ENCODE measurements at regions not wholly inside any gene's neighbourhood (a gene's known extent, or its start where the extent isn't known, plus 50 kb on each side); places are given as distances from the start of the nearest gene placed in this dataset.
"Not testable (repeated sequence)": the region's sequence is repeated elsewhere in the genome, so short reads cannot be mapped to it uniquely, and the experiment has no call there.

DNA sequence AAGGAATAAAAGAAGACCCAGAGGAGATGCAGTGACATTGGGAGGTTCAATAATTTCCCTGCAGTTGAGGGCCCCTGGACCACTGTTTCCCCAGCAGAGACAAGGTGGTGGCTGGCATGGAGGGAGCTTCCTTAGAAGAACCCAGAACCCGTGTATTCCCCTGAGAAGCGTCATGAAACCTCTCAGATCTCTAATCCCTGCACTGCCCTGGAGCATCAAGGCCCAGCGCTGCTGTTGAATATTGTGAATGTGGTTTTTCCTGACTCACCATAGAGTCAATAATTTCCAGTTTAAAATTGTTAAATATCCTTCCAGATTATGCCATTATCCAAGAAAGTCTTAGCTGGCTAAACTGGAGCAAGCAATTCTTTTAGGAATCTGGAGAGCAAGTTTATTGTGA, 187.2 kb downstream of the LMLN start:
- H3K4me3 ChIP-seq (replicated peaks in 1 of 3; ENCODE audit: insufficient read depth in 1 of 3, low read depth in 1 of 3, low read length in 3 of 3); FAIRE-seq; H3K4me1 ChIP-seq (ENCODE audit: control insufficient read depth, extremely low read depth, insufficient read depth, low read length); BruUV-seq (replicated peaks); H3K27ac ChIP-seq (ENCODE audit: insufficient read depth, low read depth, low read length); H3K9ac ChIP-seq (replicated peaks; ENCODE audit: extremely low read depth, insufficient read depth, low read length); DNase-seq (ENCODE audit: low read depth, low spot score); CTCF ChIA-PET; H4K20me1 ChIP-seq (replicated peaks; ENCODE audit: control insufficient read depth, extremely low read depth, insufficient read depth, low read length); intact Hi-C loops (cut with micrococcal nuclease); H3K27me3 ChIP-seq (ENCODE audit: control insufficient read depth in 2 of 2, insufficient read depth in 2 of 2, low read length in 2 of 2); H3K79me2 ChIP-seq (ENCODE audit: control insufficient read depth, insufficient read depth, low read length); H3K9me3 ChIP-seq (replicated peaks; ENCODE audit: control insufficient read depth, insufficient read depth, low read length); H3K9me1 ChIP-seq (replicated peaks; ENCODE audit: control insufficient read depth, extremely low read depth, insufficient read depth, low read length); POLR2A ChIA-PET; H3K36me3 ChIP-seq (ENCODE audit: control insufficient read depth in 2 of 2, extremely low read depth in 1 of 2, insufficient read depth in 2 of 2, low read length in 2 of 2); H2AFZ ChIP-seq (ENCODE audit: low read depth, low read length); dilution Hi-C loops (cut with MboI; ENCODE audit: extremely low pct_ligation_motif_present, low sequenced_read_pairs); H3K4me2 ChIP-seq (ENCODE audit: insufficient read depth, low read length): not testable (repeated sequence)

DNA sequence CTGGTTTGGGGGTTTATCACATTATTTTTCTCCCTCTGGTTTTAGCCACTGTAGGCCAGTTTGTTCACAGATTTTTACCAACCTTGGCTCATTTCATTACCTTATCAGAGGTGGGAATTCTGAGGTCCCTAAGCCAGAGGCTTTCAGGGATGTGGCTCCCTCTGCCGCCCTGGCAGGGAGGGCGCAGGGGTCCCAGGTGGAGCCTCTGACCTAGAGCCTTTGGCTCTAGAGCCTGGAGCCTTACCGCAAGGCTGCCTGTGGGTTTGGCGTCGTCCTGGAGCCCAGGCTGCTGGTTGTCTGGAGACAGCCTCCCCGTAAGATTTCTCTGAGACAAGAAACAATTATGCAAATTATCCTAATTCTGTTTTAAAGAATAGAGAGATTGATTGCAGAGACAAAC, 188.0 kb downstream of the LMLN start:
- POLR2A ChIA-PET; H3K36me3 ChIP-seq (ENCODE audit: control insufficient read depth in 2 of 2, extremely low read depth in 1 of 2, insufficient read depth in 2 of 2, low read length in 2 of 2); H3K79me2 ChIP-seq (ENCODE audit: control insufficient read depth, insufficient read depth, low read length); FAIRE-seq; H4K20me1 ChIP-seq (replicated peaks; ENCODE audit: control insufficient read depth, extremely low read depth, insufficient read depth, low read length); H3K9ac ChIP-seq (replicated peaks; ENCODE audit: extremely low read depth, insufficient read depth, low read length); dilution Hi-C loops (cut with MboI; ENCODE audit: extremely low pct_ligation_motif_present, low sequenced_read_pairs); H2AFZ ChIP-seq (ENCODE audit: low read depth, low read length); intact Hi-C loops (cut with micrococcal nuclease); H3K4me2 ChIP-seq (ENCODE audit: insufficient read depth, low read length); H3K27me3 ChIP-seq (ENCODE audit: control insufficient read depth in 2 of 2, insufficient read depth in 2 of 2, low read length in 2 of 2); DNase-seq (ENCODE audit: low read depth, low spot score); H3K9me3 ChIP-seq (replicated peaks; ENCODE audit: control insufficient read depth, insufficient read depth, low read length); H3K9me1 ChIP-seq (replicated peaks; ENCODE audit: control insufficient read depth, extremely low read depth, insufficient read depth, low read length); H3K27ac ChIP-seq (ENCODE audit: insufficient read depth, low read depth, low read length); H3K4me1 ChIP-seq (ENCODE audit: control insufficient read depth, extremely low read depth, insufficient read depth, low read length); H3K4me3 ChIP-seq (replicated peaks in 1 of 3; ENCODE audit: insufficient read depth in 1 of 3, low read depth in 1 of 3, low read length in 3 of 3); BruUV-seq (replicated peaks); CTCF ChIA-PET: not testable (repeated sequence)

- POLR2A ChIA-PET; dilution Hi-C loops (cut with MboI; ENCODE audit: extremely low pct_ligation_motif_present, low sequenced_read_pairs); H3K4me1 ChIP-seq (ENCODE audit: control insufficient read depth, extremely low read depth, insufficient read depth, low read length); DNase-seq (ENCODE audit: low read depth, low spot score); FAIRE-seq; H3K79me2 ChIP-seq (ENCODE audit: control insufficient read depth, insufficient read depth, low read length); H4K20me1 ChIP-seq (replicated peaks; ENCODE audit: control insufficient read depth, extremely low read depth, insufficient read depth, low read length); H3K27me3 ChIP-seq (ENCODE audit: control insufficient read depth in 2 of 2, insufficient read depth in 2 of 2, low read length in 2 of 2); CTCF ChIA-PET; intact Hi-C loops (cut with micrococcal nuclease); H3K27ac ChIP-seq (ENCODE audit: insufficient read depth, low read depth, low read length); BruUV-seq (replicated peaks); H3K9me3 ChIP-seq (replicated peaks; ENCODE audit: control insufficient read depth, insufficient read depth, low read length); H3K4me3 ChIP-seq (replicated peaks in 1 of 3; ENCODE audit: insufficient read depth in 1 of 3, low read depth in 1 of 3, low read length in 3 of 3); H2AFZ ChIP-seq (ENCODE audit: low read depth, low read length); H3K9ac ChIP-seq (replicated peaks; ENCODE audit: extremely low read depth, insufficient read depth, low read length); H3K4me2 ChIP-seq (ENCODE audit: insufficient read depth, low read length); H3K36me3 ChIP-seq (ENCODE audit: control insufficient read depth in 2 of 2, extremely low read depth in 1 of 2, insufficient read depth in 2 of 2, low read length in 2 of 2); H3K9me1 ChIP-seq (replicated peaks; ENCODE audit: control insufficient read depth, extremely low read depth, insufficient read depth, low read length): not testable (repeated sequence)
These were observed 189.9 kb downstream of the LMLN start for GRCh38 chr3:198149904-198150303.

DNA sequence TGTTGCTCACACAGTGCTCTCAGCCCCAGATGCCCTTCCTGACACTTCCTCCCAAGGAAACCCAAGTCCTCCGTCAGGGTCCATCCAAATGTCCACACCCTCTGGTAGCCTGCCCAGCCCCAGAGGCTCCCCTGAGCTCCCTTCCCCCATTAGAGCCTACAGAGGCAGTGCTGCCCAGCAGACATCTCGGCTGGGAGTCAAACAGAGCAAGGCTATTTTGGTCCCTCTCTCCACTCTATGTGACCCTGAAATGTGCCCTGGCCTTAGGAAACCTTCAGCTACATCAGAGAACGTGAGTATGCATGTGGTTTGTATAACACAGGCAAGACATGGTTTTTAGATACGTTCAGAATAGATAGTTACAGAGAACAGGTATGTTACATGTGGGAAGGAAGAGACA, 191.8 kb downstream of the LMLN start:
- H3K27ac ChIP-seq (ENCODE audit: insufficient read depth, low read depth, low read length); FAIRE-seq; DNase-seq (ENCODE audit: low read depth, low spot score); H3K4me3 ChIP-seq (replicated peaks in 1 of 3; ENCODE audit: insufficient read depth in 1 of 3, low read depth in 1 of 3, low read length in 3 of 3); H4K20me1 ChIP-seq (replicated peaks; ENCODE audit: control insufficient read depth, extremely low read depth, insufficient read depth, low read length); H3K4me1 ChIP-seq (ENCODE audit: control insufficient read depth, extremely low read depth, insufficient read depth, low read length); intact Hi-C loops (cut with micrococcal nuclease); H3K9me1 ChIP-seq (replicated peaks; ENCODE audit: control insufficient read depth, extremely low read depth, insufficient read depth, low read length); H3K79me2 ChIP-seq (ENCODE audit: control insufficient read depth, insufficient read depth, low read length); H3K27me3 ChIP-seq (ENCODE audit: control insufficient read depth in 2 of 2, insufficient read depth in 2 of 2, low read length in 2 of 2); dilution Hi-C loops (cut with MboI; ENCODE audit: extremely low pct_ligation_motif_present, low sequenced_read_pairs); POLR2A ChIA-PET; H3K36me3 ChIP-seq (ENCODE audit: control insufficient read depth in 2 of 2, extremely low read depth in 1 of 2, insufficient read depth in 2 of 2, low read length in 2 of 2); H3K9ac ChIP-seq (replicated peaks; ENCODE audit: extremely low read depth, insufficient read depth, low read length); CTCF ChIA-PET; H3K9me3 ChIP-seq (replicated peaks; ENCODE audit: control insufficient read depth, insufficient read depth, low read length); H3K4me2 ChIP-seq (ENCODE audit: insufficient read depth, low read length); BruUV-seq (replicated peaks); H2AFZ ChIP-seq (ENCODE audit: low read depth, low read length): not testable (repeated sequence)

Data from endothelial cell of umbilical vein (primary cell).